Esophagus squamous epithelium (tissue), 5 donors: ENCODE measurements at regions not wholly inside any gene's neighbourhood (a gene's known extent, or its start where the extent isn't known, plus 50 kb on each side); places are given as distances from the start of the nearest gene placed in this dataset.

ENCODE experiments used
- DNase-seq: peaks from one replicate; lab custom pipeline; 2025; lab: John Stamatoyannopoulos, UW
- H3K27ac ChIP-seq, 4 donors: fragments of 200-600 bp; sonication (generic); one replicate each; pipeline ENCODE4 v1.5.1; 2016 to 2019; ENCODE audit warnings: mild to moderate bottlenecking in 1 of 4
- H3K27me3 ChIP-seq, 4 donors: fragments of 200-600 bp; sonication (generic); 1 replicate in 3 of 4; 2 replicates in 1 of 4; pipeline versions ENCODE4 v1.5.1 to v1.6.0; 2017 to 2021; ENCODE audit warnings: antibody characterized with exemption in 1 of 4
- H3K36me3 ChIP-seq, 3 donors: fragments of 200-600 bp; sonication (generic); one replicate each; pipeline ENCODE4 v1.5.1; 2016 to 2019
- H3K4me1 ChIP-seq, 3 donors: fragments of 200-600 bp; sonication (generic); one replicate each; pipeline ENCODE4 v1.5.1; 2017 to 2019
- H3K4me3 ChIP-seq, 4 donors: fragments of 200-600 bp; sonication (generic); 1 replicate in 3 of 4; 2 replicates in 1 of 4; pipeline ENCODE4 v1.5.1; 2016 to 2019; ENCODE audit warnings: mild to moderate bottlenecking in 2 of 4, moderate library complexity in 1 of 4
- H3K9me3 ChIP-seq, 3 donors: fragments of 200-600 bp; sonication (generic); one replicate each; pipeline ENCODE4 v1.5.1; 2016 to 2019
- POLR2A ChIP-seq, 4 donors: fragments of 450-650 bp; IDR thresholded peaks; one replicate each; pipeline ENCODE4 v1.6.1; 2017; ENCODE audit warnings: antibody characterized with exemption in 4 of 4, mild to moderate bottlenecking in 4 of 4, moderate library complexity in 3 of 4
- WGBS, 2 donors: methylation state at CpG; one replicate each; pipeline ENCODE4 v1.1.5; 2018; 5-methylcytosine and 5-hydroxymethylcytosine counted together
- intact Hi-C: fragments of 100-400 bp; cut with DNase I; formaldehyde crosslinking; loops from one replicate; pipeline ENCODE4 v1.15.0; 2022
- TF ChIP-seq, protein P1 (sequence below), 6 experiments: fragments of 450-650 bp in 4 of 6; fragments of 200-600 bp in 2 of 6; sonication (generic) in 2 of 6; IDR thresholded peaks; one replicate each; pipeline ENCODE4 v1.5.1; 2016 to 2019; ENCODE audit warnings: antibody characterized with exemption in 6 of 6, mild to moderate bottlenecking in 4 of 6, moderate library complexity in 4 of 6
- donor health status: DM: yes; HTN: yes; CAD: no.

- WGBS, 2 donors = 98 to 100% methylated on average over 5 of the region's 5 CpGs
- Histone ChIP-seq H3K4me1 (peaks cover 0 to 16% (median 0%) of the 10 kb centered on the region in 3 donors), H3K27me3 (peaks cover 0 to 5% (median 0%) of the 10 kb centered on the region in 4 donors), H3K9me3 (no peaks in the 10 kb centered on the region), H3K36me3 (no peaks in the 10 kb centered on the region), H3K27ac (no peak overlapping the region), H3K4me3 (no peak overlapping the region)
- intact Hi-C loops = no loop called here
- no peak for TF ChIP-seq POLR2A (IDR thresholded peaks at IDR 0.05)
- no peak for DNase-seq
Measured at GRCh38 chr16:55388131-55388862, 64.3 kb downstream of the IRX6 start.

- WGBS, 2 donors = 72 to 78% methylated on average over 6 of the region's 9 CpGs
- peaks cover 0 to 5% (median 0%) of the 10 kb centered on the region in 4 donors for H3K27me3 ChIP-seq
- H3K4me3 ChIP-seq = no peak overlapping the region
- H3K27ac ChIP-seq = no peak overlapping the region
- intact Hi-C loops = no loop called here
- H3K9me3 ChIP-seq = no peaks in the 10 kb centered on the region
- TF ChIP-seq, protein P1, sequence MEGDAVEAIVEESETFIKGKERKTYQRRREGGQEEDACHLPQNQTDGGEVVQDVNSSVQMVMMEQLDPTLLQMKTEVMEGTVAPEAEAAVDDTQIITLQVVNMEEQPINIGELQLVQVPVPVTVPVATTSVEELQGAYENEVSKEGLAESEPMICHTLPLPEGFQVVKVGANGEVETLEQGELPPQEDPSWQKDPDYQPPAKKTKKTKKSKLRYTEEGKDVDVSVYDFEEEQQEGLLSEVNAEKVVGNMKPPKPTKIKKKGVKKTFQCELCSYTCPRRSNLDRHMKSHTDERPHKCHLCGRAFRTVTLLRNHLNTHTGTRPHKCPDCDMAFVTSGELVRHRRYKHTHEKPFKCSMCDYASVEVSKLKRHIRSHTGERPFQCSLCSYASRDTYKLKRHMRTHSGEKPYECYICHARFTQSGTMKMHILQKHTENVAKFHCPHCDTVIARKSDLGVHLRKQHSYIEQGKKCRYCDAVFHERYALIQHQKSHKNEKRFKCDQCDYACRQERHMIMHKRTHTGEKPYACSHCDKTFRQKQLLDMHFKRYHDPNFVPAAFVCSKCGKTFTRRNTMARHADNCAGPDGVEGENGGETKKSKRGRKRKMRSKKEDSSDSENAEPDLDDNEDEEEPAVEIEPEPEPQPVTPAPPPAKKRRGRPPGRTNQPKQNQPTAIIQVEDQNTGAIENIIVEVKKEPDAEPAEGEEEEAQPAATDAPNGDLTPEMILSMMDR (IDR thresholded peaks at IDR 0.05) = no peak
- no peak for TF ChIP-seq POLR2A (IDR thresholded peaks at IDR 0.05)
- peaks cover 0 to 16% (median 0%) of the 10 kb centered on the region in 3 donors for H3K4me1 ChIP-seq
- DNase-seq = no peak
- H3K36me3 ChIP-seq = no peaks in the 10 kb centered on the region
Measured at GRCh38 chr16:55389426-55390073, 65.5 kb downstream of the IRX6 start.

DNA sequence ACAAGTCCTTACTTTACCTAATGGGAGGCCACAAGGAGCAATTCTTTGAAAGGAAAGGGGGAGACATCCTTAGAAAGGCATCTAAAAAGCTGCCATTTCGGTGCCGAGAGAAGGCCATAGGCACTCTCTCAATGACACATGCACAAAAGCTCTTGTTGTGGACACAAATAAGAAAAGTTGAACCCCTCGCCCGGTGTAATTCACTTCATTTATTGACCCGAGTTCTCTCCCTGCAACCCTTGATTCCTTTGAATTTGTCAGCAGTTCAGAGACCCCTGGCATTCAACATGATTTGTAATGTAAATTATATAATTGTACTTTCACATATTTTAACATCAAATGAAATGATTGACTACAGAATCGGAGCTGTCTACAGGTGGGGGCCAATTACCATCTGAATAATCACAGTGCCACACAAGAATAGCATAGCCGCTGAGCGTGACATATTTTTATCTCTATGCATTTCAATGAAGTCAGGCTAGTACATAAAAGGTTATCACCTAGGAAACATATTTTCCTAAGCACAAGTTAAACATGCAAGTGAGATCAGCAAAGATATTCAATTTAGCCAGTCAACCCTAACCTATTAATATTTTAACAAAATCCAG lies 66.7 kb downstream of the IRX6 start:
- intact Hi-C loops = no loop called here
- no peak for DNase-seq

DNA sequence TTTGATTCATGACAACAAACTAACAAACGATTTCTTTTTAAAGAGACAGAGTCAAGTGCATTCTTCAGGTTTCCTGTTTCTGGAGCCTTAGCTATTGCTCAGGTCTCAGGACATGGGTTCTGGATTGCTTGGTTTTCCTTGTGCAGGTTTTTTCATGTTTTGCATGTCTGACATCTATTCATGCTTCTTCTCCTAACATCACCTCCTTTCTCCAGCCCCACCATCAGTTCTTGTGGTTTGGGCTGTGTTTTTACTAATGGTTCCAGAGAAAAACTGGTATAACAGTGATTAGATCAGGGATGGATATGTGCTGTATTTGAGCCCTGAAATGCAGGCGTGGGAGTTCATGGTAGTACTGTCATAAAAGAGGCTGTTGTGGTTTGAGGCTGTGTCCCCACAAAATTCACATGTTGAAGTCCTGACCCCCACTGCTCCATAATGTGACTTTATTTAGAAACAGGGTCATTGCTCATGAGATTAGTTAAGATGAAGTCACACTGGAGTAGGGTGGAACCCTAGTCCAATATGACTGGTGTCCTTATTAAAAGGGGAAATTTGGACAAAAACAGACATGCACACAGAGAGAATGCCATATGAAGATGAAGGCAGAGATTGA lies 67.9 kb downstream of the IRX6 start:
- DNase-seq = no peak
- H3K27ac ChIP-seq = no peak overlapping the region
- no peak overlapping the region for H3K4me3 ChIP-seq
- WGBS, 2 donors = 48 to 59% methylated on average over 2 of the region's 2 CpGs
- intact Hi-C loops = no loop called here
- H3K27me3 ChIP-seq = peaks cover 0 to 5% (median 0%) of the 10 kb centered on the region in 4 donors
- H3K9me3 ChIP-seq = no peaks in the 10 kb centered on the region
- peaks cover 0 to 11% (median 0%) of the 10 kb centered on the region in 3 donors for H3K4me1 ChIP-seq
- H3K36me3 ChIP-seq = no peaks in the 10 kb centered on the region
- TF ChIP-seq, protein P1 (IDR thresholded peaks at IDR 0.05) = no peak
- no peak for TF ChIP-seq POLR2A (IDR thresholded peaks at IDR 0.05)

More for the DNA sequence above, 66.7 kb downstream of the IRX6 start:
- H3K27ac ChIP-seq = no peak overlapping the region
- TF ChIP-seq, protein P1 (IDR thresholded peaks at IDR 0.05) = no peak
- TF ChIP-seq POLR2A (IDR thresholded peaks at IDR 0.05) = no peak
- no peaks in the 10 kb centered on the region for H3K36me3 ChIP-seq
- no peaks in the 10 kb centered on the region for H3K9me3 ChIP-seq
- 61 to 71% methylated on average over 8 of the region's 8 CpGs for WGBS, 2 donors
- peaks cover 0 to 16% (median 0%) of the 10 kb centered on the region in 3 donors for H3K4me1 ChIP-seq
- H3K27me3 ChIP-seq = peaks cover 0 to 5% (median 0%) of the 10 kb centered on the region in 4 donors
- H3K4me3 ChIP-seq = no peak overlapping the region

GRCh38 chr16:55392701-55393100 lies 68.7 kb downstream of the IRX6 start:
- no peak for DNase-seq
- intact Hi-C loops = no loop called here
- Histone ChIP-seq H3K9me3 (no peaks in the 10 kb centered on the region), H3K27me3 (peaks cover 0 to 5% (median 0%) of the 10 kb centered on the region in 4 donors), H3K4me1 (peaks cover 0 to 8% (median 0%) of the 10 kb centered on the region in 3 donors), H3K27ac (no peak overlapping the region), H3K36me3 (no peaks in the 10 kb centered on the region), H3K4me3 (no peak overlapping the region)
- WGBS, 2 donors = 40 to 46% methylated on average over 1 of the region's 1 CpG
- TF ChIP-seq, protein P1 (IDR thresholded peaks at IDR 0.05) = no peak
- TF ChIP-seq POLR2A (IDR thresholded peaks at IDR 0.05) = no peak
